OCI-LY1 (cell line): ENCODE measurements at regions not wholly inside any gene's neighbourhood (a gene's known extent, or its start where the extent isn't known, plus 50 kb on each side); places are given as distances from the start of the nearest gene placed in this dataset.

ENCODE experiments used
- EZH2 ChIP-seq: fragments of 200-600 bp; sonication (generic), shearing (Covaris generic); IDR thresholded peaks from 2 replicates; pipeline ENCODE4 v1.8.0; 2017; ENCODE audit warnings: borderline replicate concordance, mixed run types, mild to moderate bottlenecking, antibody characterized with exemption, low read length, moderate library complexity, mixed read lengths
- TF ChIP-seq, protein P1 (sequence below): fragments of 200-600 bp; sonication (generic), shearing (Covaris generic); IDR thresholded peaks from 2 replicates; pipeline ENCODE4 v1.5.1; 2017; ENCODE audit warnings: mild to moderate bottlenecking, antibody characterized with exemption, low read length, moderate library complexity, mixed read lengths

DNA sequence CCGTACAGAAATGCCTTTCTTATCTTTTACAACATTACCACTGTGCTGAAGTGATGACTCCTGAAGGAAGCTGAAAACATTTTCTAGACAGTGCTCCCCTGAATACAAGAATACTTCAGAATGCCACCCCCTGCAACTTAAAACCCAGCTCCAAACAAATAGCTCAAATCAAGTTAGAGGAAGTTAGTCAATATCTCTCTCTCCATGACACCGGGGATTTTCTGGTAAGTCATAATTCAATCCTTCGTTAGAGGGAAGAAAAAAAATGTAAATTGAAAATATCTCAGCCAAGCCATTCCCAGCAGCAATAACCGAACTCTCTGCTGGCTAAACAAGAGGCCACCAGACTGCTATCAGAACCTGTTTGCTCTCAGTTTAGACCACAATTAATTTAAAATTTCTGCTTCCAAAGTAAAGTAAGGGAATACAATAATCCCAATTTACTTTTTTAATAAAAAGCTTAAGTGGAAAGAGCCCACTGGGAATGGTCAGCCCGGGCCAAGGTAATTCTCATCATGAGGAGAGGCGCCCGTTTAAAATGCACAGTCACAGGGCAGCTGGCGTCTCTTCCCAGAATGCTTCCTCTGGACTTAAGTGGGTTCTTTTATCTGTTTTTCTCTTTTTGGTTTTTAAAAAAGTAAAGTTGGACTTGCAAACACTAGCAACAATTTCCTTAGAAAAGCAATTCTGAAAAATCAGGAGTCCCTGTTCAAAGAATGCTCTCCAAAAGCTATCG lies 710.1 kb upstream of the STXBP6 start:
- TF ChIP-seq, protein P1, sequence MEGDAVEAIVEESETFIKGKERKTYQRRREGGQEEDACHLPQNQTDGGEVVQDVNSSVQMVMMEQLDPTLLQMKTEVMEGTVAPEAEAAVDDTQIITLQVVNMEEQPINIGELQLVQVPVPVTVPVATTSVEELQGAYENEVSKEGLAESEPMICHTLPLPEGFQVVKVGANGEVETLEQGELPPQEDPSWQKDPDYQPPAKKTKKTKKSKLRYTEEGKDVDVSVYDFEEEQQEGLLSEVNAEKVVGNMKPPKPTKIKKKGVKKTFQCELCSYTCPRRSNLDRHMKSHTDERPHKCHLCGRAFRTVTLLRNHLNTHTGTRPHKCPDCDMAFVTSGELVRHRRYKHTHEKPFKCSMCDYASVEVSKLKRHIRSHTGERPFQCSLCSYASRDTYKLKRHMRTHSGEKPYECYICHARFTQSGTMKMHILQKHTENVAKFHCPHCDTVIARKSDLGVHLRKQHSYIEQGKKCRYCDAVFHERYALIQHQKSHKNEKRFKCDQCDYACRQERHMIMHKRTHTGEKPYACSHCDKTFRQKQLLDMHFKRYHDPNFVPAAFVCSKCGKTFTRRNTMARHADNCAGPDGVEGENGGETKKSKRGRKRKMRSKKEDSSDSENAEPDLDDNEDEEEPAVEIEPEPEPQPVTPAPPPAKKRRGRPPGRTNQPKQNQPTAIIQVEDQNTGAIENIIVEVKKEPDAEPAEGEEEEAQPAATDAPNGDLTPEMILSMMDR: no peak
- TF ChIP-seq EZH2: no peak
